GM18517 (cell line): ENCODE measurements at regions not wholly inside any gene's neighbourhood (a gene's known extent, or its start where the extent isn't known, plus 50 kb on each side); places are given as distances from the start of the nearest gene placed in this dataset.

Experiments used
- ATAC-seq: cut with Tn5 transposase; IDR thresholded peaks from one replicate; pipeline ENCODE4 v1.9.1; 2021; ENCODE audit warnings: mild to moderate bottlenecking, moderate library complexity; ENCODE audit not compliant: unreplicated experiment

DNA sequence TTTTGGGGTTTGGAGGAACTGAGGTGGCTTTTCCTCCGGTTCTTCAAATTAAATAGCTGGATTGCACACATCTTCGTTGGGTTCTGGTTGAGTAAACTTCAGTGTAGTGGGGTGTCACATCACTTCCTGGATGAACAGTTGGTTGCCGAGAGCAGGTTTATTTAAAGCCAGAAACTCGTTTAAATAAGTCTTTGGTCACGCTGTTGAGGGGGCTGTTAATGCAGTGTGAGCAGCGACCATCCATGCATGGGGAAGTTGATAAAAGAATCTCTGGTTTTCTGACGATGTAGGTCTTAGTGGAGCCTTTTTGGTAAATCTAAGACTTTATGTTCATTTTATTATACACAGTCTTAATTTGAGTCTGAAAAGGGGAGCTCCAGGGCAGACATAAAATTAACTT is 351.2 kb upstream of the ARGLU1 start:
- peak; percentile 38 for ATAC-seq

DNA sequence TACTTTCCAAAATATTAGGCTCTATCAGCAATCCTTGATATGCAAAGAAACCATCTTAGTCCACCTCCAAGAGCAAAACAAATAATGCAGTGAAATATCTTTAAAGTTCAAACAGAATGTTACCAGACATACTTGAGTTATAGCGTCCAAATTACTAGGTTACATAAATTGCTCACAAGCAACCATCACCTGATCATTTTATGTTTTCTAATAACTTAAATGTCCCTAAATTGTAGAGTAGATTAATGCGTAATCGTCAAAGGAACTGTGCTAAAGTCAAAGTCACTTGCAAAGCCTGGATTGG is 350.6 kb upstream of the ARGLU1 start:
- no peak for ATAC-seq

DNA sequence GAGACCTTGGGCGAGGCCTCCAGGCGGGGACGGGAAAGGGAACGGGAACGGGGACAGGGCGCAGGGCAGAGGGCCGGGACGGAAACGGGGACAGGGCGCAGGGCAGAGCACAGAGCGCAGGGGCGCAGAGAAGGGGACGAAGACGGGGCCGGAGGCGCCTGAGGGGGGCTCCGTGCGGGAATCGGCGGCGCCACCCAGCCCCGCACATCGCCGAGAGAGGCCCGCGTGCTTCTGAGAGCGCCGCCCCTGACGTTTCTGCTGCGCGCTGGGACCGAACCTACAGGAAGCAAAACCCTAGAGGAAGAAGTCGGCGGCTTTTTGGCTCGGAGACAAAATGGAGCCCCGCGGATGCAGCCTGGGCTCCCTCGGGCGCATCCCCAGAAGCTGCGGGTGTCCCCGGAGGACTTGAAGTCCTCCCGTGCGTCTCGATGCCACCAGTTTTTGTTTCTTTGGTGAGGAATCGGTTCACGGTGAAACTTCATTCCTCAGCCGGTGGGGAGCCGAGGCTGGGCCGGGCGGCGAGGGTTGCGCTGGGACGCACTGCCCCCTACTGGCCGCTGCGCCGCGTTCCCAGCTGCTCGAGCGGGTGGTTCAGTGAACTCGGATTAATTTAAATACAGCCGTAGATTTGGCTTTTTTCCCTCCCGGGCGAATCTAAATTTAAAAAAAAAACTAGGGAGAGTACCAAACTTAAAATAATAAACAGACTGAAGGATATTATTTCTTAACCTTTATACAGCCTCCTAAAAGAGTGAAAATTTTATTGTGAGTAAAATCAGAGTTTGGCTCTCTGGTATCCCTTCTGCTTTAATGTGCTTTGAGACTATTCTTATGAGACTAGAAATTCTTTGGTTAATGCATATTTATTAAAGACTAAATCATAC is 350.0 kb upstream of the ARGLU1 start:
- peak; percentile 94 for ATAC-seq

DNA sequence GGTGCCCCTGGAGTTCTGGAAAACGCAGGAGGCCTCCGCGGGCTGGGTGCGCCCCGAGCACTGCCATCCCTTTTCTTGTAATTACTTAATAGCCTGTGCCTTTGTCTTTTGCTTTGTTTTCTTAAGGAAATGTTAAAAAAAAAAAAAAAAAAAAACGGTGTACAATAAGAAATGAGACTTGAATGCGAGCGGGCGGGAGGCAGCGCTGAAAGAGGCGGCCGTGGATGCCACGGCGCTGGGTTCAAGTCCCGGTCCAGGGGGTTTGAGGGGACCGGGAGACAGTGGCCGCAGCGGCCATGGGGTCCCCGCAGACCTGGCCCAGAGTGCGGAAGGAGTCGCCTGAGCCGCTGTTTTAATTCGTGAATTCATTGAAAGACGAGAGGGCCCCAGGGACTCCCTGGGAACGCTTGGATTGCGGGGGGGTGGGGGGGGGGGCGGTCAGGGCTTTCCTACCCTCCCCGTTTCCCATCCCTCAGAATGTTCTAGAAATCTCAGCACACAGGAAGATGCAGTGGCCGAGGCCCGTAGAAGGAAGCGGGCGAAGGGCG is 349.2 kb upstream of the ARGLU1 start:
- no peak for ATAC-seq

DNA sequence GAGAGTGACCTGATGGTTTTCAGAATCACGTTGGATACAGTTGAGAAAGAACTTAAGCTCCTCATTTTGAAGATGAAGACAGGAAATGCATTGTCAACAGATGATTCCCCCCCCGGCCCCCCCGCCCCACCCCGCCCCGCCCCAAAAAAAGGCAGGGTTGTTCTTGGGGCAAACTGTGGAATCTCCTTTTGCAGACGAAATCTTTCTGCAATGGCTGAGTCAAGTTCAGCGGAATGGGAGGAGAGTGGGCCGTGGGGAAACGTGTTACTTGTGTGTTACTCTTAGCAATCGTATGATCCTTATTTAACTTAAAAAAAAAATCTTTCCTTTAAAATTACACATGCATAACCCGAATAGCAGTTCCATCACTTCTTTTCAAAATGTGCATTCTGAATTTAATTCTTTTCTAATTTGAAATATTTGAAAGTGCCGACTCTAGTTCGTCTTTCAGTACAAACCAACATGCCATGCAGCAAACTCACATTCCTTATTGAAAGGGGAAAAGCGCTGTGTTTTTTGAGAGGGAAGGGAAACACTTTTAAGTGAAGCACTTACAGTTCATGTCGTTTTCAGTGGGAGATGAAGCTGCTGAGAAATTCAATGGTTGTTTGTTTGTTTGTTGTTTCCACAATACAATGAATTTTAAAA is 348.5 kb upstream of the ARGLU1 start:
- no peak for ATAC-seq

DNA sequence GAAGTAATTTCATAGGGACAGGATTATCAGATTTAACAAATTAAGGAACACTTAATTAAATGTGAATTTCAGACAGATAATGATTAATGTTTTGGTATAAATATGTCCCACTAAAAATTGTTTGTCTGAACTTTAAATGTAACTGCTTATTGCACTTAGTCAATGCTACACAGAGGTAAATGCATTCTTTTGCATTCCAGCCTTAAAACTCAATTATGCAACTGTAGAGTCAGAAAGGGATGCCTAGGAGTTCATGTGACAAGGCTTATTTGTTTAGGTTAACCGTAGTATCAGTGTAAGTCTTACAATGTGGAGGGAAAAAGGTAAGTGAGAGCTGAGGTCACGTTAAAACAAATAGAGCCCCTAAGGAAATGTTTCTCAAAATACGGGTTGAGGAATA is 347.2 kb upstream of the ARGLU1 start:
- ATAC-seq = no peak

DNA sequence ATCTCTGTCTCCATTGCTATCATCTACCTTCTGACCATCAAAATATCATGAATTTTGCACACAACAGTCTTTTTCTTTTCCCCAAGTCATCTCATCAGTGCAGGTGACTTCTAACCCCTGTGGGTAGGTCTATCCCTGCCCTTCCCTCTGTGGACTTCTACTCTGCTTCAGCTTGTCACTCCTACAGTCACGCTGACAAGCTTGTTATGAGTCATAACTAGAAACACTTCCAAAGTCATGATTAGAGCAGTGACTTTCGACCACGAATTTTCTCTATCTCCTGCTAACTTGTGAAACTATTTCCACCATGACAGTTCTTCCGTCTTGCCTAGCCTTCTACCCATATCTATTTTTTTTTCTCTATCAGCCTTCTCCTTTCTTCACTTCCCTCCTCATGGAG is 343.7 kb upstream of the ARGLU1 start:
- ATAC-seq = no peak

DNA sequence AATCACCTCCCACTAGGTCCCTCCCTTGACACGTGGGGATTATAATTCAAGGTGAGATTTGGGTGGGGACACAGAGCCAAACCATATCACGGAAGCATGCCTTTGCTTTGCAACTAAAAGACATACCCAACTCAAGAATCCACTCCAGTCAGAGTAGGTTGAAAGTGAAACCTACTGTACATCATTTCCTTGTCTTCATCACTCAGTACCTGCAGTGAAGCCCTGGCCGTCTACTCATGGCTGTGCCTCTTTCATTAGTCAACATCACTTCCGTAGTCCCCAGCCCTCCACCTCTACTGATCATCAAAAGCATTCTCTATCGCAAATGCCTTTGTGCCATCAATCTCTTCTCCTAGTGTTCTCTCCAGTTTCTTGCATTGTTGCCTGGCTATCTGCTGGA is 343.1 kb upstream of the ARGLU1 start:
- ATAC-seq = no peak

DNA sequence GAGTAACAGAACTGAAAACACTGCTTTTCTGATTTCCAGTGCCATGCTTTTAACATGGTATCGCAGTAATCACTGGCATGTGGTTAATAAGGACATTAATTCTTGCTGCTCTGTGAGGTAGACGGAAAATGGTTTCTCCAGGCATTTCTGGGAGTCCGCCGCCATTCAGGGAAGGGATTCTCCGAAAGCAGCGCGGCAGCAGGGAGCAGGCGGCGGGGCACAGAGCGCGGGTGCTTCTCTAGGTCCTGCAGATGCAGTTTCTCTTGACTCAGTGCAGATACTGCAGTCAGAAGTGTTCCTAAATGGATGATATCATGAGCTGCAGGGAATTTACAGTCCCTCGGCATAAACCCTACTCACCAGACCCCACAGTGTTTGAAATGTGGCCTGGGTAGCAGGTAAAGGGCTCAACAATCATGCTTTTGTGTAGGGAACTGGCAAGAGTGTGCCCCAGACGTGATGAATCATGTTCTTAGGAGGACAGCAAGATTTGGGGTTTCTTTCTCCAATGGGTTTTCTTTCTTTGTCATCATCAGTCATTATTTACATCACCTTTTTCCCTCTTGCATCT is 338.6 kb upstream of the ARGLU1 start:
- no peak for ATAC-seq

DNA sequence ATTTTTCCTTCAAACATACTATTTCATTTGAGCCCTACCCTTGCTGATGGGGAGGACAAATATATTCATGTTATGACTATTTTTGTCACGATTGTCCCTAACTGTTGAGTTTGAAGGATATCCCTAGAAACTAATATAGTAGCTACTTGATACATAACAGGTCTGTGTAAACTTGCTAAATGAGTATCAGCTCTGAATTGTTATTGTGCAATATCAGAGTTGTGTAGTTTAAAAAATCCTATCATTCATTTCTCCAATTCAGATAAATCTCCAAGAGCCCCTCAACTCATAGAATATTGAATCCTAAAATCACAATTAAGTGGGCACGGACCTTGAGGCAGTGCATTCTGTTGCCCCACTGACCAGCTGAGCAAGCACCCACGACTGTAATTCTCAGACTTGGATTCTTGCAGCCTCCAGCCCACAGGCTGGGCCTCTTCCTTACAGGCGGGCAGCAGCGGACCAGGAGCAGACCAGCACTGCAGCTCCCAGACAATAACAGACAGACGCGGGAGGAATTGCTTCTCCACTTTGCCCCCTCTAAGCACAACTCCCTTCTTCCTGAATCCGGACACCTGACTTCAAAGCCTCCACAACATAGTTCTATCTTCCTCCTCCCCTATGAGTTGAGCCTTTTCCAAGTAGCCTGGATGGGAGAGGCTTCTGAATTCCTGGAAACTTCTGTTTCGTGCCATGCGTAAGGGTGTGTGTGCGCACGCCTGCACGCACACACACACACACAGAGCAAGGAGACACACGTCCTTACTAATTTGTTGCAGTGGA is 337.6 kb upstream of the ARGLU1 start:
- no peak for ATAC-seq

DNA sequence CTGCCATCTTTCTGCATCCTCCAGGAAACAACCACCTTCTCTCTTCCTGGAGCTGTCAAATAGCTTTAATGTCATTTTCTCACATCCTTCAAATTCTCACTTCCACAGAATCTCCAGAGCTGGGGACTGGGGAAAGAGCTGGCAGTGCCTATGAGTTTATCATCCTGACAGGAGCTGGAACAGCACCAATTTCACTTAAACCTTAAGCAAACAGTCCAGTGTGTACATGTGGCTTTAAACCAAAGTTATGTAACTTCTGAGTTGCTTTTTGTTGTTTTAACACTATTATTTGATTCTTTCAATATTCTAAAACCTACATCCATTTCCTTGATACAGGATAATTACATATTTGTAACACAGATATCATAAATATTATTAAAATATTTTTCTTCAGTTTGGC is 331.5 kb upstream of the ARGLU1 start:
- ATAC-seq = no peak

DNA sequence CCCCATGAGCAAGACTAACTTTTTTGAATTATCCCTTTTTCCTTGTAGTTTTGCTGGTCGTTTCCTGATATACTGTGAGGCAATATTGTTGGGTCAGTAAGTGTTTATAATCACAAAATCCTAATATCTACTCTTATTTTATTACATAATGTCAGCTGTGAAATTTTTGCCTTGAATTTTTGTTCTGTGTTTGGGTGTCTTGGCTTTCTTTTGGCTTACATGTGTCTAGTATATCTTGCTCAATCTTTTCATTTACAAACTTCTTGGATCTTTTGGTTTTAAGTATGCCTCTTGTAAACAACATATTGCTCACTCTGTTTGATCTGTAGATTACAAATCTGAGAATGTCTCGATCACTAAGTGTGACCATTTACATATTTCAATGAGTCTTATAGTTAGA is 330.3 kb upstream of the ARGLU1 start:
- no peak for ATAC-seq

DNA sequence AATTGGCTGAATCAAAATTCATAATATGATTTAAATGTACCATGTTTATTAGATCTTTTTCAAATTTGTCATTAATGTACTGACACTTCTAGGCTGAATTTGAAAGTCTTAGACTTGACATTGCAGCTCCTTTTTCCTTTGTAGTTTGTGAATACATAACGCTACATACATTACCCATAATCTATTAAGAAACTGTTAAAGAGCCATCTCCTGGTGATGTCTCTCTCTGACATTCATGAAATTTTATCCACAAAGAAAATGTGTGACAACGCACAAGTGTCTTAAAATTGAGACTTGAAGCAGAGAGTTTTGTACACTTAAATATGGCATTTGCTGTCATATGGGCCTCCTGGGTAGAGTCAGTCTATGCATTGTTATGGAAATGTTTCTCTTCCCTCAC is 320.2 kb upstream of the ARGLU1 start:
- no peak for ATAC-seq

DNA sequence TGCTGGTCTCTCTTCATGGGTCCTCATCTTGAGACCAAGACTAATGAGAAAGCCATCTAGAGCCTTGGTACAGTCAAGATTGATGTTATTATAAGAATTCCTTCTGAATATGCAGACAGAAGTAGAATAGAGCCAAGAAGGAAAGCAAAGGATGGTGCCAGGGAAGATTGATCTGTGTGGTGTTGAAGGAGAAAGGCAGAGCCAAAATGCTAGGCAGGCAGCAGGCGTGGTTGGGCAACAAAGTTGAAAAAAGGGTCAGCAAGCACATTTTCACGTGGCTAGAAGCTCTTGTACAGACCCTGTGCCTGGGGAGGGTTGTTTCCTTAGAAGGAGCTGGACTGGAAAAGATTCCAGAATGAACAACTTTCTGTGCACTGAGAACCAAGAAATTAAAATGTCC is 319.7 kb upstream of the ARGLU1 start:
- ATAC-seq = no peak

DNA sequence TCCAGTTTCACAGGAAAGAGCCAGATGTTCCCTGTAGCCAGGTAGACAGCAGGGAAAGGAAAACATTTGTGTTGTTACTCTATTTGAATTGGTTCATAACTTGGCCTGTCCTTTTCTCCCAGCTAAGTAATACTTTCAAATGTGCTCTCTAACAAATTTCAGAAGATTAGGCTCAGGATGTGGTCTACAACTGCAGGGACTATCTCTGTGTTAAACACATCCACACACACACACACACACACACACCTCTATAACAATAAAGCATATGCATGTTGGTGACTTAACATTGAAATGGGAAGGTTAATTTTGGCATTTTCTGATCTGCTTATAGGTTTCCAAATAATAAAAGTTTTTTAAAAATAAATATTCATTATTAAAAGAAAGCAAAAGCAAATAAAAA is 316.0 kb upstream of the ARGLU1 start:
- no peak for ATAC-seq

DNA sequence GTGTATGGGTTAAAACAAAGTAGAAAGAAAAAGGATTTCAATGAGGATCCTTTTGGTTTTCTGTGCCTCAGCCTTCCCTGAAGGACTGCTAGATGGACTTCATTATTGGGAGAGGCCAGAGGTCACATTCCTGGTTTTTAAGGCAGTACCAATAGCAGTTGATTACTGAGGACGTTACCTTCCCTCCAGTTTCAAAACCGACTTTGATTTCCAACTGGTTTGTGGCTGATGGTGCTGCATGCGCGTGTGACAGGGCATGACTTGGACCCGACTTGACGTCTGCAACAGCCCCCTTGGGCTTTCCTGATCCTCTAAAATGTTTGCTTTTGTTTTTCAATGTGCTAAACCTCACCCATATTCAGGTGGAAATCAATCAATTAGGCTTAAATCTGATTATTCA is 314.3 kb upstream of the ARGLU1 start:
- no peak for ATAC-seq

DNA sequence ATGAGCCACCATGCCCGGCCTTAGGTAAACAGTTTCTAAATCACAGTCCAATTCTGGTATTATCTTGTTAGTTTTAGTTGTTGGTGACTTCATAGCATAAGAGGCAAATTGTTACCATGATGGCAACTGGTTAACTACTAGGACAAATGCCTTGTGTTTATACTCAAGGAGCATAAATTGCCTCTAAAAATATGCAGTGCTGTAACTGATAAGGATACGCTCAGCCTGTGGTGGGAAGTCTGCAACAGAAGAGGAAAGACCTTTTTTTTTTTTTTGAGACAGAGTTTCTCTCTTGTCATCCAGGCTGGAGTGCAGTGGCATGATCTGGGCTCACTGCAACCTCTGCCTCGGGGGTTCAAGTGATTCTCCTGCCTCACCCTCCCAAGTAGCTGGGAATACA is 311.9 kb upstream of the ARGLU1 start:
- no peak for ATAC-seq

DNA sequence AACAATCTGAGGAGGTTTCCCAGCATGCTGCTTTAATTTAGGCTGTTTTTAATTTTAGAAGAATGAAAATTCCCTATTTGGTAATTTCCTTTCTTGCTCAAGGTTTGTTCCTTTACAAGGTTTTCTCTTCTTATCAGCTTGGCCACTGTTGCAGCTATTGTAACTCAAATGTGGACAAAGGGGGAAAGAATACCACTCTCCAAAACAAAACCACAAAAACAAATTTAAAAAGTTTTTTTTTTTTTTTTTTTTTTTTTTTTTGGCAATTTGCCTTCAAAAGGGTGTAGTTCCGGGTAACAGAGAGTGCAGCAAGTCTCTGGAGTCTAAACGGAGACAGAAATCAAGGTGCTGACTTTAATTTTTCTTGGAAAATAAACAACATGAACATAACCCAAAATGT is 306.4 kb upstream of the ARGLU1 start:
- ATAC-seq = no peak

DNA sequence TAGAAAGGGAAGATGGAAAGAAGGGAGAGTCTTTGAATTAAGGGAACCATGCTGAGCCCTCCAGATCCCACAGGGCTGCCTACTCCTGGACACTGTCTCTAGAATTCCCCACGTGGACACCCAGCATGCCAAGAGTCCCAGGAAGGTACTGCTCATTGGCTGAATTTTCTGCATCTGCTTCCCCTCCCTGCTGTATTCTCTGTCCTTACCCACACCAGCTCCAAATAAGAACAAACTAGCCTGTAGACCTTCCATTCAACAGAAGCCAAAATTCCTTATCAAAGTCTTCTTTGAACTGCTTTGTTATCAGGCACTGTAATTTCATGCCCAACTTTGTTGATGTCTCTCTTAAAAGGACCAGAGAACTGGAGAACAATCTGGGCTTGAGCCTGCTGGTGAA is 305.9 kb upstream of the ARGLU1 start:
- ATAC-seq = no peak

DNA sequence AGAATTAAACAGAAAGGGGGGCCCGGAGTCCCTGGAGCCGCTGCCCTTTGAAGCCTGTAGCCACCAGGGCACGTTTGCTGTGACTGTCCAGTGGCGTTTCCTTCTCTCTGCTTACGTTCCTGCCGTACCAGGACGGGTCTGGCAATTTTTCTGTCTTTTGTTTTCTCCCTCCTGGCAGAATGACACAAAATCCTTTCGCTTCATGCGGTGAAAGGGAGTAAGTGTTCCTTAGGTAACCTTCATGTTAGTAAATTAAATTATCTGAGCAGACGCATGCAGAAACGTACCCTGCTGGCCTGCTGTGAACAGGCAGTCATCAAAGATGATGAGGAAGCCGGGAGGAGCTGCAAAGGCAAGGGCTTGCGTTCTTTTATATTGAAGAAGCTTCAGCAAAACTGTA is 299.3 kb upstream of the ARGLU1 start:
- ATAC-seq = no peak

DNA sequence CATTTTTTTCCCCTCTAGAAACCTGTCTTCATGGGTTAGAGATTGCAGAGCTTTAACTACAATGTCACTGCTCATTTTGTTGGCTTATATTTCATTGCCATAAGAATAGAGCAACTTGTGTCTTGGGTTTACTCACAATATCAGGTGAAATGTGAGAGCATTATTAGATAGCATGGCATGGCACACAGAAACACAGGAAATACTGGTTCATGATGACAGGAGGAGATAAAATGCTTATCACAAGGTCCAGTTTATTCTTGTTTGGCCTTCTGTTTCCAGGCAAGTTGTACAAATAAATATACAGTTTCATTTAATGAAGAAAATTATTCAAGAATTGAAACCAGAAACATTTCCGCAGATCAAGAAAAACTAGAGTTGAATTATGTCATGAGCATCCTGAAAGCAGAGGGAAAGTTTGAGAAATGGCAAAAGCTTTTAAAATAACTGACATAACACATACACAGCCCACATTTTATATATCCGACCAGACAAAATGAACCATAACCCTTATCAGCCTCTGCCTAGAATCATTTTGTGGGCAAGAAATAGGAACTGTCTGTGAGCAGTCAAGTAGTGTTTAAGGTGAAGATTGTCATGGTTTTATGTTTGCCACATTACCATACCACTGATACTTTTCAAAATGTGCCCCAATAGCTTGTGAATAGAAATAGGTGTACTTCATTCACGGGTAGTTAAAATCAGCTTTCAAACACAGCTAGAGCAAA is 297.9 kb upstream of the ARGLU1 start:
- ATAC-seq = no peak
